ENCODE measurements at regions not wholly inside any gene's neighbourhood (a gene's known extent, or its start where the extent isn't known, plus 50 kb on each side); places are given as distances from the start of the nearest gene placed in this dataset.
"Not testable (repeated sequence)": the region's sequence is repeated elsewhere in the genome, so short reads cannot be mapped to it uniquely, and the experiment has no call there.

DNA sequence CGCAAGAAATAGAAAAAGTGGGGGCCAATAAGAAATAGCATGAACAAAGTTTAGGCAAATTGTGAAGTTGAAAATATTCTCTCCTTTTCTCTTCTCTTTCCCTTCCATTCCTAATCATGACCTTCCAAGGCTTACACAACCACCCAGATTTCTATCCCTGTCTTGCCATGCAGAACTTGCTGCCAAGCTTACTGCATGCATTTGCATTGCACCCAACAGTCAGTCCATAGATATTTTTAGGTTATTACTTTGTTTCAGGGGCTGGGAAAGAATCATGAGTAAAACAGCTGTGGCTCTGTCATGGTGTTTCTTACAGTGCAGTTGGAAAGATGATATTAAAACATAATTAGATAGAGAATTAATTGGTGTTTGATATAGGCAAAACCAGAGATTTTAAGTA, 219.4 kb downstream of the PTGER3 start:
- ChIA-PET CTCF (no interaction called here), POLR2A (no interaction called here)
- intact Hi-C loops (cut with DNase I, micrococcal nuclease) = no loop called here
- Mint-ChIP-seq H3K27me3 (no peaks in the 10 kb centered on the region), H3K27ac (no peak overlapping the region), H3K4me1 (ENCODE audit: low read depth) (no peaks in the 10 kb centered on the region), H3K36me3 (ENCODE audit: low read depth) (no peaks in the 10 kb centered on the region), H3K4me3 (no peak overlapping the region), H3K9me3 (peaks cover 2% of the 10 kb centered on the region)
- no peaks in the 10 kb centered on the region for H3K27me3 ChIP-seq (ENCODE audit: control insufficient read depth in 1 of 2, insufficient read depth in 2 of 2, low read length in 2 of 2)
- H3K36me3 ChIP-seq (ENCODE audit: insufficient read depth, low read length) = no peaks in the 10 kb centered on the region
- DNase-seq (no peak), ATAC-seq (ENCODE audit: poor library complexity) (no peak)
- TF ChIP-seq, protein P1, sequence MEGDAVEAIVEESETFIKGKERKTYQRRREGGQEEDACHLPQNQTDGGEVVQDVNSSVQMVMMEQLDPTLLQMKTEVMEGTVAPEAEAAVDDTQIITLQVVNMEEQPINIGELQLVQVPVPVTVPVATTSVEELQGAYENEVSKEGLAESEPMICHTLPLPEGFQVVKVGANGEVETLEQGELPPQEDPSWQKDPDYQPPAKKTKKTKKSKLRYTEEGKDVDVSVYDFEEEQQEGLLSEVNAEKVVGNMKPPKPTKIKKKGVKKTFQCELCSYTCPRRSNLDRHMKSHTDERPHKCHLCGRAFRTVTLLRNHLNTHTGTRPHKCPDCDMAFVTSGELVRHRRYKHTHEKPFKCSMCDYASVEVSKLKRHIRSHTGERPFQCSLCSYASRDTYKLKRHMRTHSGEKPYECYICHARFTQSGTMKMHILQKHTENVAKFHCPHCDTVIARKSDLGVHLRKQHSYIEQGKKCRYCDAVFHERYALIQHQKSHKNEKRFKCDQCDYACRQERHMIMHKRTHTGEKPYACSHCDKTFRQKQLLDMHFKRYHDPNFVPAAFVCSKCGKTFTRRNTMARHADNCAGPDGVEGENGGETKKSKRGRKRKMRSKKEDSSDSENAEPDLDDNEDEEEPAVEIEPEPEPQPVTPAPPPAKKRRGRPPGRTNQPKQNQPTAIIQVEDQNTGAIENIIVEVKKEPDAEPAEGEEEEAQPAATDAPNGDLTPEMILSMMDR (IDR thresholded peaks at IDR 0.05) = no peak
- H3K4me1 ChIP-seq (ENCODE audit: insufficient read depth, low read length) = no peaks in the 10 kb centered on the region
- H3K27ac ChIP-seq (ENCODE audit: low read depth in 1 of 2, low read length in 2 of 2) = no peak overlapping the region
- H3K9me3 ChIP-seq (ENCODE audit: control insufficient read depth in 1 of 2, insufficient read depth in 1 of 2, low read length in 2 of 2) = peaks cover 0 to under 1% of the 10 kb centered on the region in 2 experiments
- H3K4me3 ChIP-seq (ENCODE audit: low read length) = no peak overlapping the region

DNA sequence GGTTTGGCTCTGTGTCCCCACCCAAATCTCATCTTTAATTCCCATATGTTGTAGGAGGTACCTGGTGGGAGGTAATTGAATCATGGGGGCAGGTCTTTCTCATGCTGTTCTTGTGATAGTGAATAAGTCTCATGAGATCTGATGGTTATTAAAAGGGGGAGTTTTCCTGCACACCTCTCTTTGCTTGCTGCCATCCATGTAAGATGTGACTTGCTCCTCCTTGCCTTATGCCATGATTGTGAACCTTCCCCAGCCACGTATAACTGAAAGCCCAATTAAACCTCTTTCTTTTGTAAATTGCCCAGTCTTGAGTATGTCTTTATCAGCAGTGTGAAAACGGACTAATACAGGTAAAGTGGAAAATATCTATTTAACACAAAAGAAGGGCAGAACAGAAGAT, 213.3 kb downstream of the PTGER3 start:
- H3K4me1 Mint-ChIP-seq (ENCODE audit: low read depth); H3K36me3 ChIP-seq (ENCODE audit: insufficient read depth, low read length); DNase-seq; H3K4me3 ChIP-seq (ENCODE audit: low read length); CTCF ChIA-PET; H3K9me3 ChIP-seq (ENCODE audit: control insufficient read depth in 1 of 2, insufficient read depth in 1 of 2, low read length in 2 of 2); H3K27ac ChIP-seq (ENCODE audit: low read depth in 1 of 2, low read length in 2 of 2); POLR2A ChIA-PET; H3K36me3 Mint-ChIP-seq (ENCODE audit: low read depth); H3K27ac Mint-ChIP-seq; H3K27me3 ChIP-seq (ENCODE audit: control insufficient read depth in 1 of 2, insufficient read depth in 2 of 2, low read length in 2 of 2); H3K9me3 Mint-ChIP-seq; ATAC-seq (ENCODE audit: poor library complexity); H3K4me1 ChIP-seq (ENCODE audit: insufficient read depth, low read length); H3K27me3 Mint-ChIP-seq; intact Hi-C loops (cut with DNase I, micrococcal nuclease); H3K4me3 Mint-ChIP-seq: not testable (repeated sequence)

DNA sequence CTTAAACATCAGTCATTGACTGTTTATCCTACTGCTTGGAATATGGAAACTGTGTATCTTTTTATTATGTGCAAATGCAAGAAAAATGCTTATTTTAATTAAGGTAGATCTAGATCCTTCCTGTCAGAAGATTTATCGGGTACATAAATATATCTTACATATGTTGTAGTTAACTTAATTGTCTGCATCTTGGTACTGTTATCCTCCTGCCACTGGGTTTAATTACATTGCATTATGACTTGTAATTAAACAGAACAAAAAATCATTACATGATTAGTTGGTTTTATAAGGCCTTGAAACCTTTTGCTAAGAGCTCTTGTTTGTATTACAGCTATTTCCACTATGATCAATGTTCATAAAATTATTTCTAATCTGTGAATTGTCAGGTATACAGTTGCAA, 211.2 kb downstream of the PTGER3 start:
- ChIA-PET CTCF (no interaction called here), POLR2A (no interaction called here)
- Histone ChIP-seq H3K4me3 (ENCODE audit: low read length) (no peak overlapping the region), H3K9me3 (ENCODE audit: control insufficient read depth in 1 of 2, insufficient read depth in 1 of 2, low read length in 2 of 2) (peaks cover 0 to 7% of the 10 kb centered on the region in 2 experiments), H3K36me3 (ENCODE audit: insufficient read depth, low read length) (no peaks in the 10 kb centered on the region), H3K27me3 (ENCODE audit: control insufficient read depth in 1 of 2, insufficient read depth in 2 of 2, low read length in 2 of 2) (no peaks in the 10 kb centered on the region), H3K27ac (ENCODE audit: low read depth in 1 of 2, low read length in 2 of 2) (no peak overlapping the region), H3K4me1 (ENCODE audit: insufficient read depth, low read length) (no peaks in the 10 kb centered on the region)
- H3K4me3 Mint-ChIP-seq = no peak overlapping the region
- H3K9me3 Mint-ChIP-seq = peaks cover 2% of the 10 kb centered on the region
- ATAC-seq (ENCODE audit: poor library complexity) (no peak), DNase-seq (no peak)
- no peaks in the 10 kb centered on the region for H3K36me3 Mint-ChIP-seq (ENCODE audit: low read depth)
- intact Hi-C loops (cut with DNase I, micrococcal nuclease) = no loop called here
- H3K4me1 Mint-ChIP-seq (ENCODE audit: low read depth) = no peaks in the 10 kb centered on the region
- H3K27ac Mint-ChIP-seq = no peak overlapping the region
- TF ChIP-seq, protein P1 (IDR thresholded peaks at IDR 0.05) = no peak
- H3K27me3 Mint-ChIP-seq = no peaks in the 10 kb centered on the region

DNA sequence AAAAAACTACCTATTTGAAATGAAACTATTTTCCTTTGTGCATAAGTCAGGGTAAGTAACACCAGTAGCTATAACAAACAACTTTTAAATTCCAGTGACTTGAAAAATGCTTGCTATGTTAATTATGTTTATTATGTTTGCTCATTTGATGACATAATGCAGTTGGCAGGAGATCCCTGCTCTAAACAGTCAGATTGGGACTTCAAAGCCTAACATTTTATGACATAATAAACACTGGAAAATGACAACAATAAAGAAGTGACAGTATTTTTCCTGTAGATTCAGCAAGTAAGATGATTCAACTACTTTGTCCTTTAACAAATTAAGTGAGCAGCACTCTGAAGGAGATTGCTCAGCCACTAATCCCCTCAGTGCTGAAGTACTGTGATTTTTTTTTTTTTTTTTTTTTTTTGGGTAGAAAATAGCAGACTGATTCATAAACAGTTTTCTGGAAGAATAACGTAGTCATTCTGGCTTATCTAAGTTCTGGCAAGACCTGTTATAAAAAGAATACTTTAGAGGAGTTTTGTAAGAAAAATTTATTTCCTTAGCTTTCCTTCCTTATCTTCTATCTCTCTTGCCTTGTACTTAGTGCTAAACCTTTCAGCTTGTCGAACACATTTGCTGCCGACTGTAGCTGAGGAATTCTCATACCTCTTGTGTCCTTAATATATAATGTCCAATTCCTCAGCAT, 207.2 kb downstream of the PTGER3 start:
- no peak overlapping the region for H3K27ac ChIP-seq (ENCODE audit: low read depth in 1 of 2, low read length in 2 of 2)
- CTCF ChIA-PET = no interaction called here
- peaks cover 0 to 8% of the 10 kb centered on the region in 2 experiments for H3K9me3 ChIP-seq (ENCODE audit: control insufficient read depth in 1 of 2, insufficient read depth in 1 of 2, low read length in 2 of 2)
- H3K36me3 ChIP-seq (ENCODE audit: insufficient read depth, low read length) = no peaks in the 10 kb centered on the region
- POLR2A ChIA-PET = no interaction called here
- no peaks in the 10 kb centered on the region for H3K4me1 Mint-ChIP-seq (ENCODE audit: low read depth)
- H3K4me3 ChIP-seq (ENCODE audit: low read length) = no peak overlapping the region
- no peaks in the 10 kb centered on the region for H3K27me3 Mint-ChIP-seq
- TF ChIP-seq, protein P1 (IDR thresholded peaks at IDR 0.05) = no peak
- H3K9me3 Mint-ChIP-seq = no peaks in the 10 kb centered on the region
- no peak overlapping the region for H3K27ac Mint-ChIP-seq
- no peaks in the 10 kb centered on the region for H3K4me1 ChIP-seq (ENCODE audit: insufficient read depth, low read length)
- DNase-seq (no peak), ATAC-seq (ENCODE audit: poor library complexity) (no peak)
- no peaks in the 10 kb centered on the region for H3K36me3 Mint-ChIP-seq (ENCODE audit: low read depth)
- no peaks in the 10 kb centered on the region for H3K27me3 ChIP-seq (ENCODE audit: control insufficient read depth in 1 of 2, insufficient read depth in 2 of 2, low read length in 2 of 2)
- intact Hi-C loops (cut with DNase I, micrococcal nuclease) = no loop called here
- H3K4me3 Mint-ChIP-seq = no peak overlapping the region

Data from CD4-positive, alpha-beta T cell (primary cell).